ENCODE measurements at regions not wholly inside any gene's neighbourhood (a gene's known extent, or its start where the extent isn't known, plus 50 kb on each side); places are given as distances from the start of the nearest gene placed in this dataset.

DNA sequence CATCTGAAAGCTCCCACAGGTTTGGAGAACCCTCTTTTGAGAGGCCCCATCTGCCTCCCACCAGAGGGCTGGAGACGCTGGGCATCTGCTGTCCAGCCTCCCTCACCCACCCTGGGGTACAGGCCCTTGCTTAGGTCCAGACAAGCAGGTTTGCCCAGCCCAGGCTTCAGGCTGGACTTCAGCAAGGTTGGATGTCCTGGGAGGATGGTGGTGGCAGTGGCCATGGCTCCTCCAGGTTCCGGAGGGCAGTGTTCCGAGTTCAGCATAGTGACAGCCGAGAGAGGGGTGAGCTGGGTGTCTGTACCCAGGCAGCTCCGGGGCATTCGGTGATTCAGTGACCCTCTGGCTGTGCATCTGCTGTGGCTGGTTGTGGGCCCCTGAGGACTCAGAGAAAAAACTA lies 58.2 kb upstream of the HDAC4 start:
- no peak overlapping the region for H3K4me3 ChIP-seq (ENCODE audit: low read length)
- TF ChIP-seq, protein P1, sequence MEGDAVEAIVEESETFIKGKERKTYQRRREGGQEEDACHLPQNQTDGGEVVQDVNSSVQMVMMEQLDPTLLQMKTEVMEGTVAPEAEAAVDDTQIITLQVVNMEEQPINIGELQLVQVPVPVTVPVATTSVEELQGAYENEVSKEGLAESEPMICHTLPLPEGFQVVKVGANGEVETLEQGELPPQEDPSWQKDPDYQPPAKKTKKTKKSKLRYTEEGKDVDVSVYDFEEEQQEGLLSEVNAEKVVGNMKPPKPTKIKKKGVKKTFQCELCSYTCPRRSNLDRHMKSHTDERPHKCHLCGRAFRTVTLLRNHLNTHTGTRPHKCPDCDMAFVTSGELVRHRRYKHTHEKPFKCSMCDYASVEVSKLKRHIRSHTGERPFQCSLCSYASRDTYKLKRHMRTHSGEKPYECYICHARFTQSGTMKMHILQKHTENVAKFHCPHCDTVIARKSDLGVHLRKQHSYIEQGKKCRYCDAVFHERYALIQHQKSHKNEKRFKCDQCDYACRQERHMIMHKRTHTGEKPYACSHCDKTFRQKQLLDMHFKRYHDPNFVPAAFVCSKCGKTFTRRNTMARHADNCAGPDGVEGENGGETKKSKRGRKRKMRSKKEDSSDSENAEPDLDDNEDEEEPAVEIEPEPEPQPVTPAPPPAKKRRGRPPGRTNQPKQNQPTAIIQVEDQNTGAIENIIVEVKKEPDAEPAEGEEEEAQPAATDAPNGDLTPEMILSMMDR (IDR thresholded peaks at IDR 0.05; ENCODE audit: insufficient read depth, low read depth, low read length, missing control alignments): no peak
- DNase-seq (ENCODE audit: low read depth): no peak

DNA sequence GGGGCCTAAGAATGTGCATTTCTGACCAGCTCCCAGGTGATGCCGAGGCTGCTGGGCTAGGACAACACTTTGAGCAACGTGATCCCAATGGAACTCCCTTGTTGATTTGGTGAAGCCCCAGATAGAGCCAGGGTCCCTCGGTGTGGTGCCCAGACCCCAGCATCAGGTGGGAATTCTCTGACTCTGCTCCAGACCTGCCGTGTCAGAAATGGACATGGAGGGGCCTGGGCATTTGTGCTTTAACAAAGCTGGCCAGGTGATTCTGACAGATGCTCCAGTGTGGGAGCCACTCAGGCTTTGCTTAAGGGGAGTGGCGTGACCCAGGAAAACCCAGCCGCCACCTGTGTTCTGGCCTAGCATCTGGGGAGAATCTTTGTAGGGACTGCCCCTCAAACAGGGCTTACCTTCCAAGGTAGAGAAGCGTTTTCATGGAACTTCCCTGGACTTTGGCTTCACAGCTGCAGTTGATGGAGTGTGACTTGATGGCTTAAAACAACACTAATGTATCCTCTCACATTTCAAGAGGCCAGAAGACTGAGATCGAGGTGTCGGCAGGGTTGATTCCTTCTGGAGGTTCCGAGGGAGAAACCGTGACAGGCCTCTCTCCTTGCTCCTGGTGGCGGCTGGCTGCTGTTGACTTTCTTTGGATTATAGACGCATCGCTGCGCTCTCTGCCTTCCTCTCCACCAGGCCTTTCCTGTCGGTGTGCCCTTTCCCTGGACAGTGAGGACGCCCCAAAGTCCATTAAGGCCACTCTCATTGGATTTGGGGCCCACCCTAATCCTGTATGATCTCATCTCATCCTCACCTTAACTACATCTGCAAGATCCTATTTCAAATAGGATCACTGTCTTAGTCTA lies 57.0 kb upstream of the HDAC4 start:
- no peak overlapping the region for H3K4me3 ChIP-seq (ENCODE audit: low read length)
- TF ChIP-seq, protein P1 (IDR thresholded peaks at IDR 0.05; ENCODE audit: insufficient read depth, low read depth, low read length, missing control alignments): no peak
- DNase-seq (ENCODE audit: low read depth): no peak

DNA sequence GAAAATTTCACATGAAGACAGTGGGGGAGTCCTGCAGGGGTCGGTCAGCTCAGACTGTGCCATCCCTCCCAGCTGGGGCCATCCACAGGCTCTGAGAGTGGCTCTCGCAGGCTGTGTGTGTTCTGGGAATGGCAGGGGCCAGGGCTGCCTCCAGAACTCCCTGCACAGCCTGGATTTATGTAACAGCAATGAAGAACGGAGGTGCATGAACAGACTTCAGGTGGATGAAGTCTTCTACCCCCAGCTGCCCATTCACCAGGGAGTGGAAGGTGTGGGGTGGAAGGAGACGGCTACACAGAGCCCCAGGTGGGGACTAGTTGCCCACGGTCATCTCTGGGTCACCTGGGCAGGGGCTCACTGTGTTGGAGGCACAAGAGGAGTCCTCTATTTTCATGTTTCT lies 56.1 kb upstream of the HDAC4 start:
- no peak for DNase-seq (ENCODE audit: low read depth)
- TF ChIP-seq, protein P1 (IDR thresholded peaks at IDR 0.05; ENCODE audit: insufficient read depth, low read depth, low read length, missing control alignments): no peak
- no peak overlapping the region for H3K4me3 ChIP-seq (ENCODE audit: low read length)

DNA sequence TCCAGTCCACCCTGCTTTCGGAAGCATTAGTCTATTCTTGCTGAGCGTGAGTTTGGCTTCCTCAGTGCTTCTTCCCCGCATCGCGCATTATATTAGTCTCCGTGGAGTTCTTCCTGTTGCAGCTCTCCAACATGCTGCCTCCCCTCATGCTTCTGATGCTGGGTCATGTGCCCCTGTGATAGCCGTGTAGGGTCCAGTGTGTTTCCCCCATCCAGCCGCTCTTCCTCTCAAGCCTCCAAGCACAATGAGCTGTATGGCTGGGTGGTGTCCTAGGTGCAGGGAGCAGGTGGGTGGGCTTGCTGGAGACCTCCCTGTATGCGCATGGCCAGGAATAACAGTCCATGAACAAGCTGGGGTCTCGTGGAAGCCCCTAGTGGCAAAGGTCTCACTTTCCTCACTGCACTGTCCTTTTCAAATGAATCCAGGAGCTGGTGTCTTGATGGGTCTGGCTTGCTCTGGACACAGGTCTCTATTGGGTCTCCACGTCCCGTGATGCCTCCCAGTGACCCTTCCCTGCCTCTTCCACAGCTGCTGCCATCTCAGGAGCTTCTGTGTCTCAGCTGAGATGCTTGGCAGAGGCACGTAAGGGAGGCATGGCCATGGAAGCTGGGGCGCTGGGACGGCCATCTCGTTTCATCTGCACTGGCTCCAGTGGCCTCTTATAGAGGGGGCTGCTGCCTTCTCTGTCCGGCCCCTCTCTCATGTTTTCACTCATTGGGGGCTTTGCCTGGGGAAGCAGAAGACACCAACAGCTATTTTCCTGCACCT lies 54.8 kb upstream of the HDAC4 start:
- H3K4me3 ChIP-seq (ENCODE audit: low read length): no peak overlapping the region
- TF ChIP-seq, protein P1 (IDR thresholded peaks at IDR 0.05; ENCODE audit: insufficient read depth, low read depth, low read length, missing control alignments): no peak
- no peak for DNase-seq (ENCODE audit: low read depth)

DNA sequence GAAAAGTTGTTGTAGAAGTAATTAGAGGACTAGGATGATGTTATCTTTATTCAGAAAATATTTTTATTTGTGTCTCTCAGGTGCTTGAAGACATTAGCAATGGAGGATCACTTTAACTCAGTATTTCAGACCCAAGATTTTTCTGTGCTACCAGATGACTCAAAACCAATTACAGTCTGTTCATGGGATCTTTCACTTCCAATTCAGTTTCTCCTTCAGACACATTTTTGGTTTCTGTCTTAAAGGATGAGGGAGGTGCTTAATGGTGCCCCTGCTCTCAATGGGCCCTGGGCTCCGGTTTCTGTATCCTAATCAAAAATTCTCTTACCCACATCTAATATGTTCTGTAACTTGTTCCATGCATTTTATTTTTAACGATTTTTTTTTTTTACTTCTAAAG lies 53.7 kb upstream of the HDAC4 start:
- H3K4me3 ChIP-seq (ENCODE audit: low read length): no peak overlapping the region
- TF ChIP-seq, protein P1 (IDR thresholded peaks at IDR 0.05; ENCODE audit: insufficient read depth, low read depth, low read length, missing control alignments): no peak
- no peak for DNase-seq (ENCODE audit: low read depth)
